H1 (cell line): ENCODE measurements at regions not wholly inside any gene's neighbourhood (a gene's known extent, or its start where the extent isn't known, plus 50 kb on each side); places are given as distances from the start of the nearest gene placed in this dataset.

Source experiments
- CHD7 ChIP-seq: fragments of 300-600 bp; sonication (generic); IDR thresholded peaks from 2 replicates; pipeline ENCODE4 v1.7.1; 2012; ENCODE audit warnings: low read length, moderate library complexity, mild to moderate bottlenecking, inconsistent platforms; ENCODE audit not compliant: insufficient replicate concordance
- CTCF ChIP-seq, 3 experiments: IDR thresholded peaks; 1 replicate in 2 of 3; 2 replicates in 1 of 3; pipeline versions ENCODE4 v1.5.1 to v1.6.1; 2011; ENCODE audit warnings: low read length in 3 of 3, mild to moderate bottlenecking in 3 of 3, inconsistent platforms in 2 of 3, low read depth in 1 of 3, moderate library complexity in 1 of 3; ENCODE audit not compliant: insufficient read depth in 1 of 3; ENCODE audit errors: control extremely low read depth in 1 of 3
- MAFK ChIP-seq: IDR thresholded peaks from 2 replicates; pipeline ENCODE4 v1.6.1; 2012; ENCODE audit warnings: low read depth, mild to moderate bottlenecking, improper control_type of control experiment, low read length
- NANOG ChIP-seq: IDR thresholded peaks from 2 replicates; pipeline ENCODE4 v1.6.1; 2011; ENCODE audit warnings: low read length, low read depth, mild to moderate bottlenecking, inconsistent platforms; ENCODE audit not compliant: insufficient read depth, poor library complexity, severe bottlenecking

- TF ChIP-seq CHD7 (no peak), CTCF (IDR thresholded peaks at IDR 0.05; ENCODE audit: control extremely low read depth in 1 of 3, insufficient read depth in 1 of 3, low read depth in 1 of 3, low read length in 3 of 3) (no peak), NANOG (no peak), MAFK (no peak)
- TF ChIP-seq, all 59 proteins: peak for 0
Observed at GRCh38 chr17:33688771-33689170, 395.7 kb upstream of the ASIC2 start (continued).
